ENCODE measurements at regions not wholly inside any gene's neighbourhood (a gene's known extent, or its start where the extent isn't known, plus 50 kb on each side); places are given as distances from the start of the nearest gene placed in this dataset.
A peak's percentile ranks its signal among the peaks of the same experiment; 100 is the strongest.

DNA sequence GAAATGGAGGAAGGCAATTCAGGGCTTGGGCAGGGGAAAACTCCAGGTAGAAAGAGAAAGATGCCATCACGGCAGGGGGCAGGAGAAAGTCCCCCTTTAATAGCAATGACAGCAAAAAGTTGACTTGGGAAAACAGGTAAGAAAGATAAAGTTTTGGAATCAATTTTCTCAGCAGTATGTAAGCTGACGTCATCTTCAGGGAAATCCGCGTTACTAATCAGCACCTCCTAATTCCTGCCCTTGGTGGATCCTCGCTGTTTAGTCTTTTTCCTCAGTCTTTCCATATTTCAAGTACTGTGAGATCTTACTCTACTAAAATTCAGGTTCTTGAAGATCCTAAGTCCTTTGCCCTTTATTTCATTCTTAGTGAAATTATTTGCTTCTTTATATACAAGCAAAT lies 233.0 kb downstream of the MREG start:
- 73% methylated on average over 5 of the region's 5 CpGs for WGBS
- intact Hi-C loops (cut with DNase I) = no loop called here
- no peak for ATAC-seq
- DNase-seq = no peak
- H3K27ac ChIP-seq (ENCODE audit: low read length) = no peak overlapping the region
- H3K4me1 ChIP-seq (ENCODE audit: control insufficient read depth, insufficient read depth, low read length) = peaks cover 5% of the 10 kb centered on the region
- no peaks in the 10 kb centered on the region for H3K27me3 ChIP-seq (ENCODE audit: control insufficient read depth, insufficient read depth)
- no peaks in the 10 kb centered on the region for H3K9me3 ChIP-seq (ENCODE audit: control insufficient read depth, low read length)
- H3K4me3 ChIP-seq (ENCODE audit: low read length) = no peak overlapping the region

DNA sequence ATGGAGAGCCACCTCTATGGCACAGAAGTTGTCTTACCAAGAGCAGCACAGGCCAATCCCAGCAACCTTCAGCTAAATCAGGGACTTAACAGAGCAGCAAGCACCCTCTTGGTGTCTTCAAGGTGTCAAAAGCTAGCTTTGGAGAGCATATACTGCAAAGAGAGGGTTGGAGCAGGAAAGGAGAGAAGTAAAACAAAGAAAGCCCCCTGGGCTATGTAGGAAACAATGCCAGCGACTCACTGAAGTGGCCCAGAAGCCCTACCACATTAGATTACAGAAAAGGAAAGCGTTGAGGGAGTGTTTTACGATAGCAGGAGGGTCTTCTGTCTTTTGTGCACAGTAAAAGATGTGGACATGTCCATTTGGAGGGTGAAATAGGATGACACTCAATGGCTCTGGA lies 233.4 kb downstream of the MREG start:
- intact Hi-C loops (cut with DNase I) = no loop called here
- ATAC-seq (no peak), DNase-seq (no peak)
- no peaks in the 10 kb centered on the region for H3K27me3 ChIP-seq (ENCODE audit: control insufficient read depth, insufficient read depth)
- 91% methylated on average over 3 of the region's 3 CpGs for WGBS
- no peak overlapping the region for H3K4me3 ChIP-seq (ENCODE audit: low read length)
- no peaks in the 10 kb centered on the region for H3K9me3 ChIP-seq (ENCODE audit: control insufficient read depth, low read length)
- H3K4me1 ChIP-seq (ENCODE audit: control insufficient read depth, insufficient read depth, low read length) = peaks cover 5% of the 10 kb centered on the region
- H3K27ac ChIP-seq (ENCODE audit: low read length) = no peak overlapping the region

DNA sequence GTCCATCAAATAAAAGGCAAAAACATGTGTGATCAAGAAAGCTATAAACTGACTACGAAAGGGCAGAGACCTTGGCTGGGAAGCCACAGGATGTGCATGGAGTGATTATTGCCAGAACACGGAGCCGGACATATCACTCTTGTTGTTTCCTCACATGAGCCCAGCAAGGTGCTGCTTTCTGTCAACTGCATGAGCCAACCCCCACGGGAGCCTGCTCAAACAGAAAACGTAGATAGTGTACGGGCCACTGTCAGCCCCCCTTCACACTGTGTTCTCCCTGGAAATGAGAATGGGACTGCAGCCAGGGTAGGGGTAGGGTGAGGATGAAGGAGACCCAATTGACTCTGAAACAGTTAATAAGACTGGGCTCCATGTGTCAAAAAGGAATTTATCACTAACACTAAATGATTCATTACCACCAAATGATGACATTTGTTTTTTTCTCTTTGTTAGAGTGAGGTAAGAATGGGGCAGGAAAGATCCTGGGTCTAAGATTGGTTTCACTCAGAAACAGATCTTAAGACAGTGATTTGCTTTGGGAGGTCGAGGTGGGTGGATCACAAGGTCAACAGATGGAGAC lies 235.8 kb downstream of the MREG start:
- intact Hi-C loops (cut with DNase I) = no loop called here
- H3K27me3 ChIP-seq (ENCODE audit: control insufficient read depth, insufficient read depth) = no peaks in the 10 kb centered on the region
- ATAC-seq (peak; percentile 51 to 58), DNase-seq (peak in 1 of 3 donors; percentile 52)
- no peak overlapping the region for H3K27ac ChIP-seq (ENCODE audit: low read length)
- peaks cover 5% of the 10 kb centered on the region for H3K4me1 ChIP-seq (ENCODE audit: control insufficient read depth, insufficient read depth, low read length)
- 58% methylated on average over 7 of the region's 7 CpGs for WGBS
- H3K4me3 ChIP-seq (ENCODE audit: low read length) = no peak overlapping the region
- no peaks in the 10 kb centered on the region for H3K9me3 ChIP-seq (ENCODE audit: control insufficient read depth, low read length)

DNA sequence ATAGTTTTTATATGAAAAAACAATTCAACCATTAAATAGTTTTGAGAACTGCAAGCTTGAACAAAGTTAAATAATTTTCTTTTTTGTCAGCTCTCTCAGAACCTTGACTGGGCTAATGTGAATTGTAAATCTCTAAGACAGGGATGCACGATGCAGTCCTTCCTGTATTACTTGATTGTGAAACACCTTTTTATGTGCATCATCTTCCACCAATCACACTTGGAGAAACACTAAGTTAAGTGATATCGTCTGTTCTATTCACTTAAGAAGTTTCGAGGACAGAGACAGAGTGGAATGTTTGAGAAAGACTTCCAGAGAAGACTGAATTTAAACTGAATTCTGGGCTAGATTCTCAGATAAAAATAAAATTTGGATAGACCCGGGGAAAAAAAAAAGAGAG lies 238.2 kb downstream of the MREG start:
- H3K4me3 ChIP-seq (ENCODE audit: low read length) = no peak overlapping the region
- intact Hi-C loops (cut with DNase I) = no loop called here
- WGBS = 61% methylated on average over 4 of the region's 4 CpGs
- H3K4me1 ChIP-seq (ENCODE audit: control insufficient read depth, insufficient read depth, low read length) = peaks cover 2% of the 10 kb centered on the region
- no peak for ATAC-seq
- H3K27me3 ChIP-seq (ENCODE audit: control insufficient read depth, insufficient read depth) = no peaks in the 10 kb centered on the region
- H3K27ac ChIP-seq (ENCODE audit: low read length) = no peak overlapping the region
- H3K9me3 ChIP-seq (ENCODE audit: control insufficient read depth, low read length) = no peaks in the 10 kb centered on the region
- DNase-seq = no peak

DNA sequence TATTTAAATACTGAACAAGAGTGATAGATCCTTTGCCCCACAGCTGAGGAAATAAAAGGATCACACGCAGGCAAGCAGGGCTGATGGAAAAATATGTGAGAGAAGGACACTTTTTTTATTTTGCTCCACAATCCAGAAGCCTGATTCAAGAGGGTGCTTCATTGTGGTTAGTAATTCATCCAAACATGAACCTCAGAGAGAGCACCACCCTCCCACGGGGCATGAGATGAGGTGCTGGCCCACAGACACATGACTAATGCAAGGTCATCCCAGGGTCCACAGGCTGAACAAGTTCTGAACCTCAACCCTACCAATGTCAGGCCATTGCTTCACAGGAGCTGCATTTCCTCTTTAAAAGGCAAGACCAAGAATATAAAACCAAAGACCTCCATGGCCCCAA lies 239.6 kb downstream of the MREG start:
- Histone ChIP-seq H3K4me3 (ENCODE audit: low read length) (no peak overlapping the region), H3K9me3 (ENCODE audit: control insufficient read depth, low read length) (no peaks in the 10 kb centered on the region), H3K27me3 (ENCODE audit: control insufficient read depth, insufficient read depth) (no peaks in the 10 kb centered on the region), H3K27ac (ENCODE audit: low read length) (no peak overlapping the region), H3K4me1 (ENCODE audit: control insufficient read depth, insufficient read depth, low read length) (peaks cover 2% of the 10 kb centered on the region)
- peak in 1 of 3 donors; percentile 36 for DNase-seq
- WGBS = 77% methylated on average over 2 of the region's 2 CpGs
- intact Hi-C loops (cut with DNase I) = no loop called here
- ATAC-seq = peak in 1 of 2 donors; percentile 35

DNA sequence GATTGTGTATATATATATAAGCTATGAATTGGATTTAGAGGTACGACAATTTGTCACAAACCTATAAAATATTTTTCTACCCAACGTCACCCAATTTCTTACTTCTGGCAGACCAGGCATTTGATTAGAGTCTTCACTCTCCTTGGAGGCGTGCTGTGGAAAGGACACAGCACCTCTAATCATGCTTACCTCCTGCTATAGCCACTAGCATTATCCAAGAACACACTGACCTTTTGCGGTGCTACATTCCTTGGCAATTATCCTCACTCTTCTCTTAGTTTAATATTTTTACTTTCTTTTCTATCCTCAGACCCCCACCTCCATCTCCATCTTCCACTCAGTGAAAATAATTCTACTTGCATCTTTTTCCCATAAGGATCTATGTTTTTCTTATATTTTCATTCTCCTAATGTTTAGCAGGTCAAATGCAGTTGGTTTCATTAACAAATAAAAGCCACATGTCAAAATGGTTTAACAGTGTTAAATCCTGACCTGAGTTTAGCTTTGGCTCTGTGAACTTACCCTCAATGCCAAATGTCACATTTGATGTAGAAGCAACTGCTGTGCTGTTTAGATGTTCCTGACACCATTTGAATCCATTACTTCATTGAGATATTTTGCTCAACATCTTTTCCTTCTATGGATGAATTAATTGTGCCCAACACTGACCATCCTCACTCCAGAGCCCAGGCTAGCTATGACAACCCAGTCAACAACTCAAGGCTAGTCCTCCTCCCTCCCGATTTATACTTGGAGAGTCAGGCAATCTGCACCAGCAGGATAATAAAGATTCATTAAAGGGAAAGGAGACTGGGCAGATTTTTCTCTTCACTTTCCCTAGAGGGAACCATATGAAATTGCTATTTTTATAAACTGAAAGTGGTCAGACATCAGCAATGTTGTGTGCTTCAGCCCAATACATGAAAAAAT lies 240.5 kb downstream of the MREG start:
- H3K4me3 ChIP-seq (ENCODE audit: low read length) = no peak overlapping the region
- peaks cover 3% of the 10 kb centered on the region for H3K9me3 ChIP-seq (ENCODE audit: control insufficient read depth, low read length)
- peaks cover 2% of the 10 kb centered on the region for H3K4me1 ChIP-seq (ENCODE audit: control insufficient read depth, insufficient read depth, low read length)
- intact Hi-C loops (cut with DNase I) = no loop called here
- ATAC-seq (peak in 1 of 2 donors; percentile 44), DNase-seq (no peak)
- no peak overlapping the region for H3K27ac ChIP-seq (ENCODE audit: low read length)
- H3K27me3 ChIP-seq (ENCODE audit: control insufficient read depth, insufficient read depth) = no peaks in the 10 kb centered on the region
- WGBS = 63% methylated on average over 5 of the region's 5 CpGs

DNA sequence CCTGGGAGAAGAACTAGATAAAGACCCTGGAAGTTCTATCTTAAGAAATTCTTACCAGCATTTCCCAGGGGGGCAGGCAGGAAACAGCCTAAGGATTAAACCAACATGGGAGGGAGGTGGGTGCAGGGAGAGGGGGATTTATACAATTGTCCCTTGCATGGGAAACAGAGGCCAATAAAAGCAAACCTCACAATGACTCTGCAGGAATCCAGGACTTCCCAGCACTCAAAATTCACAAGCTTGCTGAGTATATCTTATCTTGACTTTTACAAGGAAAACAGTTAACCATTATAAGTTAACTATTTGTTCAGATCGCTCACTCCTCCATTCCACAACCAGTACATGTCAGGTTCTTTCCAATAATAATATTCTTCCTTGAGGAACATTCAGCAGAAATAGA lies 241.3 kb downstream of the MREG start:
- intact Hi-C loops (cut with DNase I) = no loop called here
- WGBS = 49% methylated on average over 1 of the region's 1 CpG
- Histone ChIP-seq H3K4me1 (ENCODE audit: control insufficient read depth, insufficient read depth, low read length) (no peaks in the 10 kb centered on the region), H3K27me3 (ENCODE audit: control insufficient read depth, insufficient read depth) (no peaks in the 10 kb centered on the region), H3K4me3 (ENCODE audit: low read length) (no peak overlapping the region), H3K27ac (ENCODE audit: low read length) (no peak overlapping the region), H3K9me3 (ENCODE audit: control insufficient read depth, low read length) (peaks cover 3% of the 10 kb centered on the region)
- peak; percentile 93 to 97 for ATAC-seq
- DNase-seq = peak in 2 of 3 donors; percentile 45 to 70

DNA sequence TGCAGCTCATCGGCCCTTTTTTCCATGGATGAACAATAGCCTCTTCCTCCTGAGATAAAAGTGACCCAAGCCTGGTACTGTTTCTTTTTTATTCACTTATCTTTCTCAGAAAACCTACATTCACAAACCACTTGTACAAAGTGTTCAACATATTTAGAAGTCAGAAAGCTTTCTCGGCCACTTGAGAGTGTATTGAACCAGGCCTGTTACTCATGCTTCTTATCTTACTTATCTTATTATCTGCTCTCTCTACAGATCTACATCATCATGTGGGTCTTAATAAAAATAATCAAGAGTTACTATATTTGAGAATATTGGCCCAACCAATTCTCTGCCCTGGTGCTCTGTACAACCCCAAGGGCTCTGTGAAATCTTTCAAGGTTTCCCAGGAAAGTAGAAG lies 242.1 kb downstream of the MREG start:
- ATAC-seq (no peak), DNase-seq (no peak)
- Histone ChIP-seq H3K27me3 (ENCODE audit: control insufficient read depth, insufficient read depth) (no peaks in the 10 kb centered on the region), H3K27ac (ENCODE audit: low read length) (no peak overlapping the region), H3K4me1 (ENCODE audit: control insufficient read depth, insufficient read depth, low read length) (no peaks in the 10 kb centered on the region), H3K9me3 (ENCODE audit: control insufficient read depth, low read length) (peaks cover 3% of the 10 kb centered on the region), H3K4me3 (ENCODE audit: low read length) (no peak overlapping the region)
- WGBS = 65% methylated on average over 2 of the region's 2 CpGs
- intact Hi-C loops (cut with DNase I) = no loop called here

DNA sequence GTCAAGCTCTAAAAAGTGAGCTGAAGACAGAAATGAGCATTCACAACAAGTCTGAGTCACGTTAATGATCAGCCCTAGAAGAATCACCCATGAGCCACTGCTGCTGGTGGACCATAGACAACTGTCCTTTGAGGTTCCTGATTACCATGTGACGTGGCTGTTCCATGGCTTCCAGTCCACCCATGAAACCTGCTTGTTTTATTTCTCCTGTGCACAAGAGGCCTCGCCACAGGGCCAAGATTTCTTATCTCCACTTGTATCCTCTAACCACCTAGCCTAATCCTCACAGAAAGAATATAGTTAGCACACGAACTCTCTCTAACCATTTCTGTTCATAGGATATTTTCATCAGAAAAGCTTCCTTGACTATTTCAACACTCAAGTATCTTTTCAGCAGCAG lies 242.7 kb downstream of the MREG start:
- Histone ChIP-seq H3K4me3 (ENCODE audit: low read length) (no peak overlapping the region), H3K9me3 (ENCODE audit: control insufficient read depth, low read length) (peaks cover 3% of the 10 kb centered on the region), H3K27me3 (ENCODE audit: control insufficient read depth, insufficient read depth) (no peaks in the 10 kb centered on the region), H3K4me1 (ENCODE audit: control insufficient read depth, insufficient read depth, low read length) (no peaks in the 10 kb centered on the region), H3K27ac (ENCODE audit: low read length) (no peak overlapping the region)
- DNase-seq (no peak), ATAC-seq (no peak)
- intact Hi-C loops (cut with DNase I) = no loop called here
- WGBS = 93% methylated on average over 4 of the region's 4 CpGs

DNA sequence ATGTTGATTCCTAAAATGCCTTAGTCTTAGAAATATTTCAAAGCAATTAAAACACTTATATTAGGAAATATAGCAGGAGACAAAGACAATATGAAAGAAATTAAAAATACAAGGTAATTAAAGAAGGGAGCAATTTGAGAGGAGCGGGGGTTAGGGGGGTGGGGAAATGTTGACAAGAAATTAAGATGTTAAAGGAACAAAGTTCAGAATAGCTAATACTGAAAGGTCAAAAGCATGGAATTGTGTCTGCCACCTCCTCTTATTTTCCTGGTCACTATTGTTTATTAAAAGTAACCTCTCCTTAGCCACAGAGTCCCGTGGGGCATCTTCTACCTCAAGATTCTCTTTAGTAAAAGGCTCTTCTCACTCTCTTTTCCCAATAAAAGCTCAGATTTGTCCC lies 244.1 kb downstream of the MREG start:
- Histone ChIP-seq H3K4me1 (ENCODE audit: control insufficient read depth, insufficient read depth, low read length) (no peaks in the 10 kb centered on the region), H3K9me3 (ENCODE audit: control insufficient read depth, low read length) (peaks cover 3% of the 10 kb centered on the region), H3K27me3 (ENCODE audit: control insufficient read depth, insufficient read depth) (no peaks in the 10 kb centered on the region), H3K27ac (ENCODE audit: low read length) (no peak overlapping the region), H3K4me3 (ENCODE audit: low read length) (no peak overlapping the region)
- DNase-seq (no peak), ATAC-seq (no peak)
- 86% methylated on average over 2 of the region's 2 CpGs for WGBS
- intact Hi-C loops (cut with DNase I) = no loop called here

DNA sequence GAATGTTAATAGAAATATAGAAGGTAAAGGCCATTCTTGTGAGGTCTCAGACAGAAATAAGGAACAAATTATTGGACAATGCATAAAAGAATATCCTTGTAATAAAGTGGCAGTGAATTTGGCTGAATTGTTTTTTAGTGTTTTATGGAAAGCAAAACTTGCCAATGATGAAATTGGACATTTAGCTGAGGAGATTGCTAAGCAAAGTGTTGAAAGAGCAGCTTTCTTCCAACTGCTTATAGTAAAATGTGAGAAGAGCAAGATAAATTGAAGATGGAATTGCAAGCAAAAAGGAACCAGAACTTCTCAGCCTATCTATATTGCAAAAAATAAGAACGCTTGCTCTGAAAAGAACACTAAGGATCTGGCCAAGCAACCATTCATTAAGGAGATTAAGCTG lies 245.7 kb downstream of the MREG start:
- Histone ChIP-seq H3K9me3 (ENCODE audit: control insufficient read depth, low read length) (peaks cover 3% of the 10 kb centered on the region), H3K4me3 (ENCODE audit: low read length) (no peak overlapping the region), H3K27ac (ENCODE audit: low read length) (no peak overlapping the region), H3K4me1 (ENCODE audit: control insufficient read depth, insufficient read depth, low read length) (no peaks in the 10 kb centered on the region), H3K27me3 (ENCODE audit: control insufficient read depth, insufficient read depth) (no peaks in the 10 kb centered on the region)
- no peak for ATAC-seq
- WGBS = 77% methylated on average over 1 of the region's 1 CpG
- intact Hi-C loops (cut with DNase I) = no loop called here
- no peak for DNase-seq
